H1 (cell line): ENCODE measurements at regions not wholly inside any gene's neighbourhood (a gene's known extent, or its start where the extent isn't known, plus 50 kb on each side); places are given as distances from the start of the nearest gene placed in this dataset.

Experiments used
- CTCF ChIA-PET: fragments of 300-600 bp; sonication (Branson Sonifier 250); formaldehyde crosslinking; loops from one replicate; lab custom pipeline; 2021; ENCODE audit not compliant: partially characterized antibody; lab: Charles Lee
- POLR2A ChIA-PET: fragments of 300-600 bp; sonication (Branson Sonifier 250); formaldehyde crosslinking; loops from one replicate; lab custom pipeline; 2021; ENCODE audit warnings: inconsistent platforms; ENCODE audit not compliant: partially characterized antibody; lab: Charles Lee
- DNase-seq, 2 experiments: peaks; one replicate each; pipeline versions ENCODE4 v3.0.0 to v3.0.0-alpha.2; 2010 to 2022; ENCODE audit warnings: low spot score in 2 of 2, low read depth in 1 of 2, mixed read lengths in 1 of 2
- FAIRE-seq: peaks from 2 replicates; lab custom pipeline; 2011; peaks lifted over from hg19 to GRCh38; lab: Jason Lieb, UNC
- H2AFZ ChIP-seq: 2 replicates; pipeline ENCODE4 v1.8.1; 2012; ENCODE audit warnings: low read length, inconsistent platforms
- H2AK5ac ChIP-seq: 2 replicates; pipeline ENCODE4 v1.6.1; 2013; ENCODE audit warnings: low read depth, low read length
- H2BK120ac ChIP-seq: replicated peaks from 2 replicates; pipeline ENCODE3; 2013; ENCODE audit warnings: low read depth, low read length, inconsistent platforms
- H2BK12ac ChIP-seq: 2 replicates; pipeline ENCODE4 v1.6.1; 2013; ENCODE audit warnings: low read depth, low read length
- H2BK15ac ChIP-seq: 2 replicates; pipeline ENCODE4 v1.6.1; 2013; ENCODE audit warnings: low read length
- H2BK20ac ChIP-seq: 2 replicates; pipeline ENCODE4 v1.6.1; 2013; ENCODE audit warnings: low read length
- H2BK5ac ChIP-seq: 2 replicates; pipeline ENCODE4 v1.6.1; 2013; ENCODE audit warnings: low read depth, low read length
- H3K14ac ChIP-seq: 2 replicates; pipeline ENCODE4 v1.6.1; 2013; ENCODE audit warnings: inconsistent platforms; ENCODE audit not compliant: insufficient read length
- H3K18ac ChIP-seq: 2 replicates; pipeline ENCODE4 v1.6.1; 2013; ENCODE audit warnings: low read length; ENCODE audit errors: extremely low read depth
- H3K23ac ChIP-seq: 2 replicates; pipeline ENCODE4 v1.6.1; 2013; ENCODE audit warnings: inconsistent platforms; ENCODE audit not compliant: insufficient read length
- H3K23me2 ChIP-seq: 2 replicates; pipeline ENCODE4 v1.6.1; 2013; ENCODE audit warnings: low read depth, low read length
- H3K27ac ChIP-seq: 2 replicates; pipeline ENCODE4 v1.6.1; 2011; ENCODE audit warnings: low read depth, low read length, inconsistent platforms
- H3K27me3 ChIP-seq, 4 experiments: replicated peaks in 1 of 4; 1 replicate in 1 of 4; 2 replicates in 3 of 4; pipeline versions ENCODE4 v1.6.1 to v1.8.1; 2011 to 2013; ENCODE audit warnings: low read length in 3 of 4, mild to moderate bottlenecking in 3 of 4, inconsistent platforms in 2 of 4, mixed read lengths in 2 of 4, moderate library complexity in 1 of 4; ENCODE audit not compliant: control insufficient read depth in 3 of 4, insufficient read depth in 3 of 4; ENCODE audit errors: extremely low read depth in 1 of 4
- H3K36me3 ChIP-seq, 4 experiments: 2 replicates each; pipeline versions ENCODE4 v1.6.1 to v1.8.1; 2011 to 2013; ENCODE audit warnings: mild to moderate bottlenecking in 4 of 4, low read length in 3 of 4, moderate library complexity in 2 of 4, control low read depth in 1 of 4, inconsistent platforms in 1 of 4; ENCODE audit not compliant: insufficient read depth in 4 of 4, control insufficient read depth in 2 of 4
- H3K4ac ChIP-seq: replicated peaks from 2 replicates; pipeline ENCODE3; 2013; ENCODE audit warnings: low read length, low read depth, mixed read lengths, inconsistent platforms; ENCODE audit not compliant: insufficient read length
- H3K4me1 ChIP-seq, 4 experiments: replicated peaks in 1 of 4; 1 replicate in 1 of 4; 2 replicates in 3 of 4; pipeline versions ENCODE4 v1.6.1 to v1.8.1; 2011 to 2013; ENCODE audit warnings: low read length in 3 of 4, inconsistent platforms in 2 of 4, mixed read lengths in 1 of 4; ENCODE audit not compliant: insufficient read depth in 4 of 4, control insufficient read depth in 3 of 4
- H3K4me2 ChIP-seq, 2 experiments: 2 replicates each; pipeline versions ENCODE4 v1.6.1 to v1.8.1; 2011 to 2013; ENCODE audit warnings: low read depth in 2 of 2, low read length in 2 of 2, control low read depth in 1 of 2, inconsistent platforms in 1 of 2, mild to moderate bottlenecking in 1 of 2; ENCODE audit not compliant: insufficient read depth in 1 of 2
- H3K4me3 ChIP-seq, 4 experiments: fragments of 200-600, 300-600 bp in 1 of 4; sonication (generic), shearing (Covaris generic), sonication (Bioruptor Twin) in 1 of 4; 2 replicates each; pipeline versions ENCODE4 v1.5.1 to v1.8.1; 2011 to 2016; ENCODE audit warnings: low read length in 4 of 4, low read depth in 3 of 4, control low read depth in 2 of 4, inconsistent platforms in 2 of 4, mild to moderate bottlenecking in 2 of 4, mixed read lengths in 1 of 4, moderate library complexity in 1 of 4; ENCODE audit not compliant: insufficient read depth in 2 of 4; ENCODE audit errors: extremely low read depth in 1 of 4
- H3K56ac ChIP-seq: replicated peaks from 2 replicates; pipeline ENCODE3; 2013; ENCODE audit warnings: low read depth, mild to moderate bottlenecking, mixed read lengths, low read length, inconsistent platforms; ENCODE audit not compliant: insufficient read length
- H3K79me1 ChIP-seq: 2 replicates; pipeline ENCODE4 v1.6.1; 2013; ENCODE audit warnings: low read depth, low read length, control low read depth
- H3K79me2 ChIP-seq, 2 experiments: 2 replicates each; pipeline versions ENCODE4 v1.6.1 to v1.8.1; 2012 to 2013; ENCODE audit warnings: low read length in 2 of 2, mild to moderate bottlenecking in 2 of 2, inconsistent platforms in 1 of 2; ENCODE audit not compliant: insufficient read depth in 2 of 2, control insufficient read depth in 1 of 2
- H3K9ac ChIP-seq, 4 experiments: replicated peaks in 1 of 4; 1 replicate in 1 of 4; 2 replicates in 3 of 4; pipeline versions ENCODE4 v1.6.1 to v1.8.1; 2011 to 2013; ENCODE audit warnings: low read depth in 3 of 4, low read length in 3 of 4, control low read depth in 2 of 4, mild to moderate bottlenecking in 2 of 4, moderate library complexity in 2 of 4, inconsistent platforms in 1 of 4; ENCODE audit errors: extremely low read depth in 1 of 4
- H3K9me3 ChIP-seq, 2 experiments: 2 replicates each; pipeline versions ENCODE4 v1.6.1 to v1.8.1; 2012 to 2013; ENCODE audit warnings: mild to moderate bottlenecking in 2 of 2, moderate library complexity in 2 of 2, control low read depth in 1 of 2, inconsistent platforms in 1 of 2, low read depth in 1 of 2, low read length in 1 of 2, mixed read lengths in 1 of 2; ENCODE audit not compliant: insufficient read depth in 2 of 2
- H4K20me1 ChIP-seq, 2 experiments: replicated peaks in 1 of 2; 2 replicates each; pipeline versions ENCODE3 to v1.8.1; 2011 to 2013; ENCODE audit warnings: inconsistent platforms in 2 of 2, low read length in 2 of 2, mild to moderate bottlenecking in 1 of 2; ENCODE audit not compliant: insufficient read depth in 2 of 2, control insufficient read depth in 1 of 2
- H4K5ac ChIP-seq: 2 replicates; pipeline ENCODE4 v1.6.1; 2013; ENCODE audit warnings: low read length, low read depth, mixed read lengths, inconsistent platforms; ENCODE audit not compliant: insufficient read length
- H4K8ac ChIP-seq: 2 replicates; pipeline ENCODE4 v1.8.0; 2013; ENCODE audit warnings: mild to moderate bottlenecking, moderate library complexity, low read length, inconsistent platforms; ENCODE audit not compliant: insufficient read depth; ENCODE audit errors: extremely low read depth
- H4K91ac ChIP-seq: replicated peaks from 2 replicates; pipeline ENCODE3; 2013; ENCODE audit warnings: low read length, mixed read lengths, inconsistent platforms; ENCODE audit not compliant: insufficient read length
- BRCA1 ChIP-seq: IDR thresholded peaks from 2 replicates; pipeline ENCODE4 v1.6.1; 2012; ENCODE audit warnings: low read depth, low read length, improper control_type of control experiment
- CBX5 ChIP-seq: fragments of 300-800, 300-1000 bp; sonication (generic); IDR thresholded peaks from 2 replicates; pipeline ENCODE4 v1.7.1; 2016; ENCODE audit warnings: antibody characterized with exemption, low read length, low read depth
- EZH2 ChIP-seq: fragments of 200-600 bp; sonication (generic); IDR thresholded peaks from 2 replicates; pipeline ENCODE4 v1.7.1; 2012; ENCODE audit warnings: low read depth, mild to moderate bottlenecking, moderate library complexity, low read length, inconsistent platforms; ENCODE audit not compliant: severe bottlenecking
- SP1 ChIP-seq: IDR thresholded peaks from 2 replicates; pipeline ENCODE4 v1.6.1; 2011; ENCODE audit warnings: low read depth, low read length
- SUZ12 ChIP-seq: fragments of 200-600 bp; sonication (generic); IDR thresholded peaks from 2 replicates; pipeline ENCODE4 v1.6.1; 2012; ENCODE audit warnings: mild to moderate bottlenecking, inconsistent platforms, low read length, moderate library complexity, mixed read lengths
- TCF12 ChIP-seq: IDR thresholded peaks from 2 replicates; pipeline ENCODE4 v1.6.1; 2011; ENCODE audit warnings: low read depth, mild to moderate bottlenecking, low read length
- WGBS, 2 experiments: shearing (Covaris generic) in 1 of 2; methylation state at CpG; one replicate each; pipeline versions ENCODE4 v1.1.6 to v1.1.7; 2013 to 2015; ENCODE audit warnings: low lambda C conversion rate in 2 of 2, mixed read lengths in 2 of 2, inconsistent platforms in 1 of 2, low coverage in 1 of 2, missing lambda C conversion rate in 1 of 2; ENCODE audit not compliant: insufficient replicate concordance in 2 of 2, insufficient coverage in 1 of 2, insufficient read length in 1 of 2; ENCODE audit errors: extremely low coverage in 1 of 2, missing lambda C conversion rate in 1 of 2; 5-methylcytosine and 5-hydroxymethylcytosine counted together

GRCh38 chr14:48963231-48963790, 622.9 kb downstream of the RPS29 start:
- H3K9me3 ChIP-seq: no peaks in the 10 kb centered on the region
- no peaks in the 10 kb centered on the region for H3K36me3 ChIP-seq
- ChIA-PET POLR2A (no interaction called here), CTCF (interaction anchor here (0.9 kb wide), 1 partner anchor 51 kb away, joined by 3 read pairs; no protein-coding TSS in a partner anchor)
- no peak overlapping the region for H3K23ac ChIP-seq
- H4K5ac ChIP-seq: no peak overlapping the region
- no peak overlapping the region for H3K27ac ChIP-seq
- no peak for DNase-seq
- H3K14ac ChIP-seq: no peak overlapping the region
- no peak overlapping the region for H3K9ac ChIP-seq
- no peak overlapping the region for H2BK15ac ChIP-seq
- H2BK20ac ChIP-seq: no peak overlapping the region
- no peak overlapping the region for H2BK12ac ChIP-seq
- no peak overlapping the region for H4K8ac ChIP-seq
- H4K20me1 ChIP-seq: no peaks in the 10 kb centered on the region
- H3K4me1 ChIP-seq: no peaks in the 10 kb centered on the region
- H2BK120ac ChIP-seq: no peak overlapping the region
- H3K79me1 ChIP-seq: no peaks in the 10 kb centered on the region
- FAIRE-seq: no peak
- H3K4me2 ChIP-seq: no peak overlapping the region
- no peak overlapping the region for H2BK5ac ChIP-seq
- H3K23me2 ChIP-seq: no peaks in the 10 kb centered on the region
- no peak overlapping the region for H3K56ac ChIP-seq
- WGBS, 2 experiments: 90% methylated on average over 3 of the region's 3 CpGs; no CpG with 5 or more reads in 1 of the 2 experiments
- no peak overlapping the region for H2AFZ ChIP-seq
- no peaks in the 10 kb centered on the region for H3K27me3 ChIP-seq
- no peak overlapping the region for H3K18ac ChIP-seq
- H2AK5ac ChIP-seq: no peak overlapping the region
- H3K4ac ChIP-seq: no peak overlapping the region
- H3K4me3 ChIP-seq: no peak overlapping the region
- H3K79me2 ChIP-seq: no peaks in the 10 kb centered on the region
- H4K91ac ChIP-seq: no peak overlapping the region
- TF ChIP-seq EZH2: no peak
- no peak for TF ChIP-seq BRCA1
- TF ChIP-seq CBX5: no peak
- TF ChIP-seq SUZ12: no peak
- TF ChIP-seq SP1: no peak
- no peak for TF ChIP-seq TCF12
